A673 (cell line): ENCODE measurements at regions not wholly inside any gene's neighbourhood (a gene's known extent, or its start where the extent isn't known, plus 50 kb on each side); places are given as distances from the start of the nearest gene placed in this dataset.

Experiments
- BruUV-seq: library from RNA; stranded (reverse); fragments of 400-500 nt; replicated peaks from 2 replicates; lab custom pipeline; 2021; lab: Mats Ljungman, UMichigan
- CTCF ChIA-PET: fragments of 300-600 bp; sonication (Branson Sonifier 250); formaldehyde crosslinking; loops from one replicate; lab custom pipeline; 2022; ENCODE audit warnings: antibody characterized with exemption; lab: Charles Lee
- POLR2A ChIA-PET: fragments of 300-600 bp; sonication (Branson Sonifier 250); formaldehyde crosslinking; loops from one replicate; lab custom pipeline; 2022; ENCODE audit warnings: antibody characterized with exemption; ENCODE audit not compliant: low non-redundant PET; lab: Charles Lee
- DNase-seq: peaks from one replicate; pipeline ENCODE4 v3.0.0-alpha.2; 2015; ENCODE audit warnings: low spot score
- H3K27ac ChIP-seq: fragments of 200-600 bp; sonication (generic); 2 replicates; pipeline ENCODE4 v1.5.1; 2016; ENCODE audit warnings: mixed run types, low read depth, mild to moderate bottlenecking, mixed read lengths, antibody characterized with exemption, low read length; ENCODE audit not compliant: poor library complexity, severe bottlenecking
- H3K27me3 ChIP-seq: fragments of 200-600 bp; sonication (generic); replicated peaks from 2 replicates; pipeline ENCODE4 v1.6.1; 2017; ENCODE audit warnings: mixed run types, low read depth, mild to moderate bottlenecking, mixed read lengths, antibody characterized with exemption, low read length; ENCODE audit not compliant: insufficient read depth, poor library complexity
- H3K36me3 ChIP-seq: fragments of 200-600 bp; sonication (generic); 2 replicates; pipeline ENCODE4 v1.6.1; 2016; ENCODE audit warnings: mixed run types, mild to moderate bottlenecking, mixed read lengths, antibody characterized with exemption, low read length; ENCODE audit not compliant: insufficient read depth, poor library complexity, severe bottlenecking
- H3K4me1 ChIP-seq: fragments of 200-600 bp; sonication (generic); 2 replicates; pipeline ENCODE4 v1.6.1; 2017; ENCODE audit warnings: mixed run types, mild to moderate bottlenecking, mixed read lengths, antibody characterized with exemption, low read length; ENCODE audit not compliant: insufficient read depth, poor library complexity, severe bottlenecking
- H3K4me3 ChIP-seq: fragments of 200-600 bp; sonication (generic); 2 replicates; pipeline ENCODE4 v1.5.1; 2016; ENCODE audit warnings: low read depth, mixed run types, mild to moderate bottlenecking, mixed read lengths, low read length; ENCODE audit not compliant: poor library complexity, severe bottlenecking
- H3K9me3 ChIP-seq: fragments of 200-600 bp; sonication (generic); 2 replicates; pipeline ENCODE4 v1.6.1; 2016; ENCODE audit warnings: mixed run types, low read depth, mild to moderate bottlenecking, mixed read lengths, antibody characterized with exemption, low read length; ENCODE audit not compliant: poor library complexity, severe bottlenecking
- CTCF ChIP-seq: fragments of 300-800, 200-600 bp; sonication (generic); conservative IDR thresholded peaks from 2 replicates; pipeline ENCODE4 v1.5.1; 2017; ENCODE audit warnings: low read depth, mild to moderate bottlenecking, antibody characterized with exemption, low read length, moderate library complexity, mixed read lengths
- EZH2 ChIP-seq: fragments of 200-600 bp; sonication (generic); IDR thresholded peaks from 2 replicates; pipeline ENCODE4 v1.6.1; 2017; ENCODE audit warnings: borderline replicate concordance, low read depth, mild to moderate bottlenecking, mixed read lengths, antibody characterized with exemption, low read length; ENCODE audit not compliant: poor library complexity, severe bottlenecking
- intact Hi-C: fragments of 100-400 bp; cut with micrococcal nuclease; formaldehyde crosslinking; loops from one replicate; pipeline ENCODE4 v1.10.0; 2022; ENCODE audit not compliant: unreplicated experiment

DNA sequence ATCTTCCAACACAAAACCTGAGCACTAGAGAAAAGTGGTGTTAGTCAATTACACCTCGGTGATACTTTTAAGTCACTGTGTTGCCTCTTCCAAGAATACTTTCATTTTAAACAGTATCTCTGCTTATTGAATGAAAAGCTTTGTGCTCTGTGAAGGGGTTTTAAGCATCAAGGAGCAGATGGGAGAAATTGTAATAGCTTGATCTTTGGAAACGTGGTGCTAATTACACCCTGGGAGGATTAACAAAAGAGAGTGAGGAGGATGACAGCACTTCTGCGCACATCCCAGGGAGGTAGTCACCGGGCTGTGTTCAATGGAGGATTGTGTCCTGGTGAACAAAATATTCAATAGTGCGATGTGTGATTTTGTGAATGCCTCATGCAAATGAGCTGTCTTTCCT, 477.4 kb upstream of the ADAMTS16 start:
- POLR2A ChIA-PET, result no interaction called here
- TF ChIP-seq EZH2, result no peak
- no peak for TF ChIP-seq CTCF
- Histone ChIP-seq H3K4me1 (no peaks in the 10 kb centered on the region), H3K4me3 (no peak overlapping the region), H3K27ac (no peak overlapping the region), H3K9me3 (no peaks in the 10 kb centered on the region), H3K36me3 (no peaks in the 10 kb centered on the region), H3K27me3 (no peaks in the 10 kb centered on the region)
- no TSS peak for BruUV-seq
- CTCF ChIA-PET, result no interaction called here
- no peak for DNase-seq
- intact Hi-C loops, result no loop called here

DNA sequence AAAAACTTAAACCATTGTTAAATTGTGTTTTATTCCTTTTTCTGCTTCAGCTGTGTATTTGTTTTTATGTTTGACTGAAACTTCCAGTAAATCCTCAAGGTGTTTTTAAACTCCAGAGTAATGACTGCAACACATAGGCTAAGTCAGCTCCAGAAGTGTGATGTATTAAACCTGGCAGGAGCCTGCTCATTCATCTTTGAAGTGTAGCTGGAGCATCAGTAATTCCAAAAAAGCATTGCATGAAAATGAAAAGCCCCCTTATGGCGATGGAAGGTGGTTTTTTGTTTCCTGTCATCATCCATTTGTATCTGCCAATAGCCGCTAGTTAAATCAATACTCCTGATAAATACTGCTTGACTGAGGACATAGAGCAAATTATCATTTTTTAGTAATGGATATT, 474.2 kb upstream of the ADAMTS16 start:
- Histone ChIP-seq H3K27ac (no peak overlapping the region), H3K36me3 (no peaks in the 10 kb centered on the region), H3K9me3 (peaks cover under 1% of the 10 kb centered on the region), H3K4me1 (no peaks in the 10 kb centered on the region), H3K27me3 (no peaks in the 10 kb centered on the region), H3K4me3 (no peak overlapping the region)
- intact Hi-C loops, result no loop called here
- DNase-seq, result no peak
- ChIA-PET CTCF (no interaction called here), POLR2A (no interaction called here)
- BruUV-seq, result no TSS peak
- TF ChIP-seq EZH2 (no peak), CTCF (no peak)

- peaks cover 5% of the 10 kb centered on the region for H3K9me3 ChIP-seq
- no TSS peak for BruUV-seq
- intact Hi-C loops, result no loop called here
- H3K4me1 ChIP-seq, result no peaks in the 10 kb centered on the region
- DNase-seq, result no peak
- no peak overlapping the region for H3K4me3 ChIP-seq
- no peaks in the 10 kb centered on the region for H3K36me3 ChIP-seq
- H3K27me3 ChIP-seq, result no peaks in the 10 kb centered on the region
- H3K27ac ChIP-seq, result no peak overlapping the region
- POLR2A ChIA-PET, result interaction anchor here (0.5 kb wide), 1 partner anchor 17 kb away, joined by 5 read pairs; no protein-coding TSS in a partner anchor
- TF ChIP-seq CTCF (no peak), EZH2 (no peak)
- CTCF ChIA-PET, result no interaction called here
Observed at GRCh38 chr5:4674166-4674565, 466.0 kb upstream of the ADAMTS16 start.
